A549 (cell line): ENCODE measurements at regions not wholly inside any gene's neighbourhood (a gene's known extent, or its start where the extent isn't known, plus 50 kb on each side); places are given as distances from the start of the nearest gene placed in this dataset.

Experiments used
- ATAC-seq, 2 experiments: fragments of 200-7000 bp in 1 of 2; fragments of >200 bp in 1 of 2; cut with Nextera tagmentation in 1 of 2; cut with Tn5 transposase in 1 of 2; 3 replicates each; pipeline versions ENCODE4 v1.8.0 to v1.9.1; 2018 to 2020; ENCODE audit warnings: mild to moderate bottlenecking in 1 of 2, moderate library complexity in 1 of 2
- CTCF ChIA-PET: fragments of 300-600 bp; sonication (Branson Sonifier 250); formaldehyde crosslinking; extraction: SDS; loops from one replicate; lab custom pipeline; 2021; ENCODE audit warnings: antibody characterized with exemption, inconsistent platforms; lab: Yijun Ruan, JAX
- POLR2A ChIA-PET: fragments of 350-600 bp; formaldehyde crosslinking; extraction: SDS; loops from one replicate; lab custom pipeline; 2021; ENCODE audit warnings: antibody characterized with exemption, inconsistent platforms; lab: Yijun Ruan, JAX
- DNase-seq, 2 experiments: peaks; one replicate each; pipeline versions ENCODE4 v3.0.0 to v3.0.0-alpha.2; 2011 to 2016; ENCODE audit warnings: low read depth in 1 of 2, low spot score in 1 of 2
- FAIRE-seq: peaks from 2 replicates; lab custom pipeline; 2011; peaks lifted over from hg19 to GRCh38; lab: Jason Lieb, UNC
- H3K27ac ChIP-seq, 2 experiments: fragments of >200 bp; sonication (Bioruptor Twin); formaldehyde crosslinking; 3 replicates each; pipeline ENCODE4 v1.5.1; 2016 to 2017
- H3K4me1 ChIP-seq: fragments of >200 bp; sonication (Bioruptor Twin); formaldehyde crosslinking; 3 replicates; pipeline ENCODE4 v1.6.1; 2016
- H3K4me2 ChIP-seq: fragments of >200 bp; sonication (Bioruptor Twin); formaldehyde crosslinking; 3 replicates; pipeline ENCODE4 v1.6.1; 2016
- H3K4me3 ChIP-seq: fragments of >200 bp; sonication (Bioruptor Twin); formaldehyde crosslinking; 3 replicates; pipeline ENCODE4 v1.5.1; 2016
- H3K9me3 ChIP-seq: fragments of >200 bp; sonication (Bioruptor Twin); formaldehyde crosslinking; 3 replicates; pipeline ENCODE4 v1.6.1; 2016
- ATOH8 ChIP-seq: fragments of 250-450 bp; sonication (Bioruptor Pico); IDR thresholded peaks from 2 replicates; pipeline ENCODE4 v1.5.0; 2020; ENCODE audit warnings: low read depth, mild to moderate bottlenecking, moderate library complexity
- BCL3 ChIP-seq: fragments of >200 bp; sonication (Bioruptor Twin); formaldehyde crosslinking; IDR thresholded peaks from 3 replicates; pipeline ENCODE4 v1.6.1; 2016
- CBX2 ChIP-seq: fragments of 200-600 bp; sonication (generic); IDR thresholded peaks from 2 replicates; pipeline ENCODE4 v1.6.1; 2016; ENCODE audit warnings: low read depth, mild to moderate bottlenecking, borderline replicate concordance
- CHD4 ChIP-seq: fragments of 200-600 bp; sonication (generic); IDR thresholded peaks from 2 replicates; pipeline ENCODE4 v1.6.1; 2016; ENCODE audit warnings: antibody characterized with exemption, mild to moderate bottlenecking, borderline replicate concordance
- ELK1 ChIP-seq: fragments of 150-350 bp; IDR thresholded peaks from 2 replicates; pipeline ENCODE4 v1.6.1; 2014; ENCODE audit warnings: low read depth, mild to moderate bottlenecking, low read length
- FOSL2 ChIP-seq, 2 experiments: fragments of 450-650 bp in 1 of 2; fragments of >200 bp in 1 of 2; sonication (Bioruptor Twin) in 1 of 2; formaldehyde crosslinking; IDR thresholded peaks; 2 replicates each; pipeline versions ENCODE4 v1.5.0 to v1.6.1; 2016 to 2020; ENCODE audit warnings: mild to moderate bottlenecking in 1 of 2, moderate library complexity in 1 of 2
- FOXS1 ChIP-seq: fragments of 250-450 bp; sonication (Bioruptor Pico); IDR thresholded peaks from 2 replicates; pipeline ENCODE4 v1.5.0; 2020; ENCODE audit warnings: mild to moderate bottlenecking, moderate library complexity
- GATA3 ChIP-seq: IDR thresholded peaks from 2 replicates; pipeline ENCODE4 v1.6.1; 2012; ENCODE audit warnings: borderline replicate concordance
- HEYL ChIP-seq: fragments of 250-450 bp; sonication (Bioruptor Pico); IDR thresholded peaks from 2 replicates; pipeline ENCODE4 v1.8.0; 2021; ENCODE audit warnings: mild to moderate bottlenecking, moderate library complexity
- HOXA7 ChIP-seq: fragments of 250-450 bp; sonication (Bioruptor Pico); IDR thresholded peaks from 2 replicates; pipeline ENCODE4 v1.5.0; 2020; ENCODE audit warnings: mild to moderate bottlenecking, moderate library complexity
- KDM5A ChIP-seq: fragments of 200-600 bp; sonication (generic); IDR thresholded peaks from 2 replicates; pipeline ENCODE4 v1.6.1; 2016; ENCODE audit warnings: antibody characterized with exemption, mild to moderate bottlenecking
- NFE2L2 ChIP-seq: fragments of 150-350 bp; conservative IDR thresholded peaks from 2 replicates; pipeline ENCODE4 v1.6.1; 2014; ENCODE audit warnings: low read length
- NR3C1 ChIP-seq: fragments of >200 bp; sonication (Bioruptor Twin); formaldehyde crosslinking; IDR thresholded peaks from 3 replicates; pipeline ENCODE4 v1.6.1; 2017
- PHF8 ChIP-seq: fragments of 200-600 bp; sonication (generic); IDR thresholded peaks from 2 replicates; pipeline ENCODE4 v1.6.1; 2016; ENCODE audit warnings: low read depth, mild to moderate bottlenecking, antibody characterized with exemption, moderate library complexity, borderline replicate concordance
- POLR2AphosphoS2 ChIP-seq: conservative IDR thresholded peaks from 2 replicates; pipeline ENCODE4 v1.6.1; 2012; ENCODE audit warnings: low read length, improper control_type of control experiment, inconsistent platforms
- RARB ChIP-seq: fragments of 250-450 bp; sonication (Bioruptor Pico); IDR thresholded peaks from 2 replicates; pipeline ENCODE4 v1.8.0; 2021; ENCODE audit warnings: mild to moderate bottlenecking, moderate library complexity
- REST ChIP-seq: fragments of 200-600 bp; sonication (generic); IDR thresholded peaks from 2 replicates; pipeline ENCODE4 v1.6.1; 2016; ENCODE audit warnings: antibody characterized with exemption, mild to moderate bottlenecking, moderate library complexity
- SREBF2 ChIP-seq: fragments of 450-650 bp; IDR thresholded peaks from 2 replicates; pipeline ENCODE4 v1.6.1; 2014; ENCODE audit warnings: mild to moderate bottlenecking, moderate library complexity
- TFCP2L1 ChIP-seq: fragments of 250-450 bp; sonication (Bioruptor Pico); IDR thresholded peaks from 2 replicates; pipeline ENCODE4 v1.5.0; 2021; ENCODE audit warnings: mild to moderate bottlenecking
- ZC3H11A ChIP-seq: fragments of 450-650 bp; IDR thresholded peaks from 2 replicates; pipeline ENCODE4 v1.6.1; 2014; ENCODE audit warnings: antibody characterized with exemption, mild to moderate bottlenecking
- ZSCAN20 ChIP-seq: fragments of 250-450 bp; sonication (Bioruptor Pico); IDR thresholded peaks from 2 replicates; pipeline ENCODE4 v1.8.0; 2022; ENCODE audit warnings: mild to moderate bottlenecking, moderate library complexity
- WGBS: methylation state at CpG from one replicate; pipeline ENCODE4 v1.1.6; 2017; ENCODE audit errors: missing lambda C conversion rate; 5-methylcytosine and 5-hydroxymethylcytosine counted together
- TF ChIP-seq, protein P1 (sequence below): fragments of >200 bp; sonication (Bioruptor Twin); formaldehyde crosslinking; IDR thresholded peaks from 2 replicates; pipeline ENCODE4 v1.6.1; 2016
- TF ChIP-seq, protein P2 (sequence below): fragments of 250-450 bp; sonication (Bioruptor Pico); IDR thresholded peaks from 2 replicates; pipeline ENCODE4 v1.5.0; 2021; ENCODE audit warnings: mild to moderate bottlenecking, moderate library complexity, borderline replicate concordance

- Histone ChIP-seq H3K9me3 (no peaks in the 10 kb centered on the region), H3K4me3 (no peak overlapping the region), H3K4me2 (no peak overlapping the region), H3K4me1 (no peaks in the 10 kb centered on the region), H3K27ac (no peak overlapping the region)
- WGBS, result 15% methylated on average over 6 of the region's 6 CpGs
- ChIA-PET POLR2A (no interaction called here), CTCF (no interaction called here)
- TF ChIP-seq KDM5A, result no peak
- TF ChIP-seq, protein P1, sequence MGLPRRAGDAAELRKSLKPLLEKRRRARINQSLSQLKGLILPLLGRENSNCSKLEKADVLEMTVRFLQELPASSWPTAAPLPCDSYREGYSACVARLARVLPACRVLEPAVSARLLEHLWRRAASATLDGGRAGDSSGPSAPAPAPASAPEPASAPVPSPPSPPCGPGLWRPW, result no peak
- no peak for TF ChIP-seq CHD4
- TF ChIP-seq GATA3, result no peak
- TF ChIP-seq ZC3H11A, result no peak
- TF ChIP-seq BCL3, result no peak
- no peak for TF ChIP-seq ATOH8 (CRISPR knock-in tag)
- no peak for TF ChIP-seq POLR2AphosphoS2
- TF ChIP-seq PHF8, result no peak
- TF ChIP-seq FOSL2 (IDR thresholded peaks at IDR 0.05), result no peak
- no peak for TF ChIP-seq FOSL2 (CRISPR knock-in tag; IDR thresholded peaks at IDR 0.05)
- TF ChIP-seq, protein P2, sequence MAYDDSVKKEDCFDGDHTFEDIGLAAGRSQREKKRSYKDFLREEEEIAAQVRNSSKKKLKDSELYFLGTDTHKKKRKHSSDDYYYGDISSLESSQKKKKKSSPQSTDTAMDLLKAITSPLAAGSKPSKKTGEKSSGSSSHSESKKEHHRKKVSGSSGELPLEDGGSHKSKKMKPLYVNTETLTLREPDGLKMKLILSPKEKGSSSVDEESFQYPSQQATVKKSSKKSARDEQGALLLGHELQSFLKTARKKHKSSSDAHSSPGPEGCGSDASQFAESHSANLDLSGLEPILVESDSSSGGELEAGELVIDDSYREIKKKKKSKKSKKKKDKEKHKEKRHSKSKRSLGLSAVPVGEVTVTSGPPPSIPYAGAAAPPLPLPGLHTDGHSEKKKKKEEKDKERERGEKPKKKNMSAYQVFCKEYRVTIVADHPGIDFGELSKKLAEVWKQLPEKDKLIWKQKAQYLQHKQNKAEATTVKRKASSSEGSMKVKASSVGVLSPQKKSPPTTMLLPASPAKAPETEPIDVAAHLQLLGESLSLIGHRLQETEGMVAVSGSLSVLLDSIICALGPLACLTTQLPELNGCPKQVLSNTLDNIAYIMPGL (CRISPR knock-in tag), result no peak
- no peak for TF ChIP-seq CBX2
- no peak for TF ChIP-seq HOXA7
- no peak for TF ChIP-seq ZSCAN20
- no peak for DNase-seq
- no peak for FAIRE-seq
- ATAC-seq, result no peak
Measured at GRCh38 chr13:72023895-72024294, 156.9 kb upstream of the DACH1 start.

- DNase-seq, result no peak
- Histone ChIP-seq H3K27ac (no peak overlapping the region), H3K4me1 (no peaks in the 10 kb centered on the region), H3K9me3 (no peaks in the 10 kb centered on the region), H3K4me3 (no peak overlapping the region), H3K4me2 (no peak overlapping the region)
- no peak for ATAC-seq
- ChIA-PET POLR2A (no interaction called here), CTCF (no interaction called here)
- FAIRE-seq, result no peak
- TF ChIP-seq SREBF2 (no peak), NR3C1 (no peak), NFE2L2 (no peak), POLR2AphosphoS2 (no peak), RARB (no peak), ELK1 (no peak), HEYL (CRISPR knock-in tag) (no peak), TFCP2L1 (CRISPR knock-in tag) (no peak), FOXS1 (CRISPR knock-in tag) (no peak), ZC3H11A (no peak), REST (no peak)
Measured at GRCh38 chr13:72005455-72005854, 138.5 kb upstream of the DACH1 start.
